Activated T-helper 1 cell treated with anti-CD3 and anti-CD28 coated beads, Interleukin-2, amount 50 U/mL, for 16 hours (primary cell): ENCODE measurements at regions not wholly inside any gene's neighbourhood (a gene's known extent, or its start where the extent isn't known, plus 50 kb on each side); places are given as distances from the start of the nearest gene placed in this dataset.

Experiments used
- DNase-seq, 2 donors: peaks; one replicate each; pipeline ENCODE4 v3.0.0-alpha.2; 2020; ENCODE audit warnings: low read depth in 1 of 2, low spot score in 1 of 2

- DNase-seq: no peak
These were observed 588.5 kb upstream of the ZEB2 start for GRCh38 chr2:145108361-145108778.

- no peak for DNase-seq
These were observed 586.4 kb upstream of the ZEB2 start for GRCh38 chr2:145106293-145106692.

GRCh38 chr2:145102706-145103105, 582.8 kb upstream of the ZEB2 start:
- no peak for DNase-seq

- DNase-seq: no peak
These were observed 580.4 kb upstream of the ZEB2 start for GRCh38 chr2:145100301-145100700.

GRCh38 chr2:145096582-145096981, 576.7 kb upstream of the ZEB2 start:
- DNase-seq: no peak

GRCh38 chr2:145095641-145096435, 575.9 kb upstream of the ZEB2 start:
- no peak for DNase-seq

GRCh38 chr2:145094370-145094769, 574.5 kb upstream of the ZEB2 start:
- no peak for DNase-seq

- DNase-seq: no peak
These were observed 572.0 kb upstream of the ZEB2 start for GRCh38 chr2:145091967-145092366.

GRCh38 chr2:145090841-145091761, 571.2 kb upstream of the ZEB2 start:
- DNase-seq: no peak

- no peak for DNase-seq
These were observed 568.8 kb upstream of the ZEB2 start for GRCh38 chr2:145088756-145089155.

GRCh38 chr2:145086910-145087309, 567.0 kb upstream of the ZEB2 start:
- DNase-seq: no peak

- no peak for DNase-seq
These were observed 565.7 kb upstream of the ZEB2 start for GRCh38 chr2:145085612-145086011.

- DNase-seq: no peak
These were observed 560.5 kb upstream of the ZEB2 start for GRCh38 chr2:145080426-145080825.

GRCh38 chr2:145079641-145080040, 559.7 kb upstream of the ZEB2 start:
- no peak for DNase-seq

GRCh38 chr2:145078923-145079322, 559.0 kb upstream of the ZEB2 start:
- no peak for DNase-seq

GRCh38 chr2:145076085-145076484, 556.2 kb upstream of the ZEB2 start:
- no peak for DNase-seq

- no peak for DNase-seq
These were observed 555.6 kb upstream of the ZEB2 start for GRCh38 chr2:145075454-145076062.

GRCh38 chr2:145070703-145071102, 550.8 kb upstream of the ZEB2 start:
- DNase-seq: no peak

GRCh38 chr2:145068509-145068908, 548.6 kb upstream of the ZEB2 start:
- no peak for DNase-seq

- no peak for DNase-seq
These were observed 547.7 kb upstream of the ZEB2 start for GRCh38 chr2:145067549-145068030.

- no peak for DNase-seq
These were observed 547.1 kb upstream of the ZEB2 start for GRCh38 chr2:145066856-145067548.
